ENCODE measurements at regions not wholly inside any gene's neighbourhood (a gene's known extent, or its start where the extent isn't known, plus 50 kb on each side); places are given as distances from the start of the nearest gene placed in this dataset.

DNA sequence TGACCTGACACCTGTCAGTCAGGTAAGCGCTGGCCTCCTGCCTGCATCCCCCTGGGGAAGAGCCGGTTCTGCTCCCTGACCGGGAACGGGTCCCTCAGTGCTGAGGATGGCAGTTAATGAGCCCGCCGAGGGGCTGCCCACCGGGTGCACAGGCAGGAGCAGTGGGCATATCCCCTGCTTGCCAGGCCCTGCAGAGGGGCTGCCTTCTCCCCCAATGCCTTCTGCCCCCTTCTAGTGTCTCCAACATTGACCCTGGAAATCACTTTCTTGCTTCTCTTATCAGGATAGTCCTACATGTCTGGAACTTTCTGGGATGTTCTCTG lies 388.5 kb downstream of the SEC14L1 start:
- TF ChIP-seq, protein P1, sequence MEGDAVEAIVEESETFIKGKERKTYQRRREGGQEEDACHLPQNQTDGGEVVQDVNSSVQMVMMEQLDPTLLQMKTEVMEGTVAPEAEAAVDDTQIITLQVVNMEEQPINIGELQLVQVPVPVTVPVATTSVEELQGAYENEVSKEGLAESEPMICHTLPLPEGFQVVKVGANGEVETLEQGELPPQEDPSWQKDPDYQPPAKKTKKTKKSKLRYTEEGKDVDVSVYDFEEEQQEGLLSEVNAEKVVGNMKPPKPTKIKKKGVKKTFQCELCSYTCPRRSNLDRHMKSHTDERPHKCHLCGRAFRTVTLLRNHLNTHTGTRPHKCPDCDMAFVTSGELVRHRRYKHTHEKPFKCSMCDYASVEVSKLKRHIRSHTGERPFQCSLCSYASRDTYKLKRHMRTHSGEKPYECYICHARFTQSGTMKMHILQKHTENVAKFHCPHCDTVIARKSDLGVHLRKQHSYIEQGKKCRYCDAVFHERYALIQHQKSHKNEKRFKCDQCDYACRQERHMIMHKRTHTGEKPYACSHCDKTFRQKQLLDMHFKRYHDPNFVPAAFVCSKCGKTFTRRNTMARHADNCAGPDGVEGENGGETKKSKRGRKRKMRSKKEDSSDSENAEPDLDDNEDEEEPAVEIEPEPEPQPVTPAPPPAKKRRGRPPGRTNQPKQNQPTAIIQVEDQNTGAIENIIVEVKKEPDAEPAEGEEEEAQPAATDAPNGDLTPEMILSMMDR (conservative IDR thresholded peaks at IDR 0.05), result no peak
- TF ChIP-seq ZFX (IDR thresholded peaks at IDR 0.05), result no peak

All from C4-2B (cell line).